T-helper 1 cell treated with Interleukin-12 subunit alpha and Interleukin-12 subunit beta and Interleukin-4 antibody, amounts not matched to agents 30 μg/mL and 1 μg/mL, for 36 hours (primary cell): ENCODE measurements at regions not wholly inside any gene's neighbourhood (a gene's known extent, or its start where the extent isn't known, plus 50 kb on each side); places are given as distances from the start of the nearest gene placed in this dataset.

Experiments used
- H3K27ac Mint-ChIP-seq: one replicate; pipeline ENCODE4 v1.8.0; 2021; ENCODE audit warnings: mild to moderate bottlenecking, mixed read lengths
- H3K27me3 Mint-ChIP-seq: one replicate; pipeline ENCODE4 v1.8.0; 2021; ENCODE audit warnings: low read depth, mixed read lengths
- H3K36me3 Mint-ChIP-seq: one replicate; pipeline ENCODE4 v1.8.0; 2021; ENCODE audit warnings: low read depth, mixed read lengths
- H3K4me1 Mint-ChIP-seq: one replicate; pipeline ENCODE4 v1.8.0; 2021; ENCODE audit warnings: low read depth, mixed read lengths
- H3K4me3 Mint-ChIP-seq: one replicate; pipeline ENCODE4 v1.8.0; 2021; ENCODE audit warnings: mild to moderate bottlenecking, moderate library complexity, mixed read lengths
- H3K9me3 Mint-ChIP-seq: one replicate; pipeline ENCODE4 v1.8.0; 2021; ENCODE audit warnings: mixed read lengths

- Mint-ChIP-seq H3K4me1 (no peaks in the 10 kb centered on the region), H3K36me3 (no peaks in the 10 kb centered on the region), H3K27me3 (no peaks in the 10 kb centered on the region), H3K27ac (no peak overlapping the region), H3K9me3 (peaks cover 17% of the 10 kb centered on the region), H3K4me3 (no peak overlapping the region)
Measured at GRCh38 chr18:29307982-29308381, 1131.1 kb upstream of the CDH2 start.

- no peak overlapping the region for H3K4me3 Mint-ChIP-seq
- H3K9me3 Mint-ChIP-seq: peaks cover 20% of the 10 kb centered on the region
- H3K36me3 Mint-ChIP-seq: no peaks in the 10 kb centered on the region
- no peaks in the 10 kb centered on the region for H3K27me3 Mint-ChIP-seq
- no peak overlapping the region for H3K27ac Mint-ChIP-seq
- H3K4me1 Mint-ChIP-seq: no peaks in the 10 kb centered on the region
Measured at GRCh38 chr18:29307231-29307630, 1130.3 kb upstream of the CDH2 start.

GRCh38 chr18:29305516-29305915 is 1128.6 kb upstream of the CDH2 start:
- no peaks in the 10 kb centered on the region for H3K4me1 Mint-ChIP-seq
- H3K27ac Mint-ChIP-seq: no peak overlapping the region
- H3K4me3 Mint-ChIP-seq: no peak overlapping the region
- H3K36me3 Mint-ChIP-seq: no peaks in the 10 kb centered on the region
- H3K27me3 Mint-ChIP-seq: no peaks in the 10 kb centered on the region
- peaks cover 13% of the 10 kb centered on the region for H3K9me3 Mint-ChIP-seq

GRCh38 chr18:29301048-29301447 is 1124.1 kb upstream of the CDH2 start:
- Mint-ChIP-seq H3K36me3 (no peaks in the 10 kb centered on the region), H3K27ac (no peak overlapping the region), H3K27me3 (no peaks in the 10 kb centered on the region), H3K9me3 (peaks cover 29% of the 10 kb centered on the region), H3K4me1 (no peaks in the 10 kb centered on the region), H3K4me3 (no peak overlapping the region)

GRCh38 chr18:29285471-29285870 is 1108.5 kb upstream of the CDH2 start:
- no peaks in the 10 kb centered on the region for H3K36me3 Mint-ChIP-seq
- H3K4me1 Mint-ChIP-seq: no peaks in the 10 kb centered on the region
- peaks cover 36% of the 10 kb centered on the region for H3K9me3 Mint-ChIP-seq
- no peak overlapping the region for H3K27ac Mint-ChIP-seq
- no peak overlapping the region for H3K4me3 Mint-ChIP-seq
- no peaks in the 10 kb centered on the region for H3K27me3 Mint-ChIP-seq

- H3K4me3 Mint-ChIP-seq: no peak overlapping the region
- peaks cover 11% of the 10 kb centered on the region for H3K9me3 Mint-ChIP-seq
- H3K27ac Mint-ChIP-seq: no peak overlapping the region
- H3K27me3 Mint-ChIP-seq: no peaks in the 10 kb centered on the region
- H3K36me3 Mint-ChIP-seq: no peaks in the 10 kb centered on the region
- H3K4me1 Mint-ChIP-seq: no peaks in the 10 kb centered on the region
Measured at GRCh38 chr18:29271501-29271900, 1094.6 kb upstream of the CDH2 start.

- Mint-ChIP-seq H3K9me3 (peaks cover 8% of the 10 kb centered on the region), H3K4me3 (no peak overlapping the region), H3K27me3 (no peaks in the 10 kb centered on the region), H3K36me3 (no peaks in the 10 kb centered on the region), H3K27ac (no peak overlapping the region), H3K4me1 (no peaks in the 10 kb centered on the region)
Measured at GRCh38 chr18:29259838-29260237, 1082.9 kb upstream of the CDH2 start.

- peaks cover 8% of the 10 kb centered on the region for H3K9me3 Mint-ChIP-seq
- no peak overlapping the region for H3K4me3 Mint-ChIP-seq
- no peak overlapping the region for H3K27ac Mint-ChIP-seq
- no peaks in the 10 kb centered on the region for H3K36me3 Mint-ChIP-seq
- no peaks in the 10 kb centered on the region for H3K4me1 Mint-ChIP-seq
- H3K27me3 Mint-ChIP-seq: no peaks in the 10 kb centered on the region
Measured at GRCh38 chr18:29254123-29254522, 1077.2 kb upstream of the CDH2 start.

GRCh38 chr18:29251681-29252080 is 1074.8 kb upstream of the CDH2 start:
- H3K4me1 Mint-ChIP-seq: no peaks in the 10 kb centered on the region
- no peaks in the 10 kb centered on the region for H3K36me3 Mint-ChIP-seq
- H3K4me3 Mint-ChIP-seq: no peak overlapping the region
- no peaks in the 10 kb centered on the region for H3K27me3 Mint-ChIP-seq
- H3K27ac Mint-ChIP-seq: no peak overlapping the region
- H3K9me3 Mint-ChIP-seq: peaks cover 10% of the 10 kb centered on the region

GRCh38 chr18:29250843-29251242 is 1073.9 kb upstream of the CDH2 start:
- Mint-ChIP-seq H3K27me3 (no peaks in the 10 kb centered on the region), H3K4me3 (no peak overlapping the region), H3K4me1 (no peaks in the 10 kb centered on the region), H3K36me3 (no peaks in the 10 kb centered on the region), H3K9me3 (peaks cover 5% of the 10 kb centered on the region), H3K27ac (no peak overlapping the region)

- no peaks in the 10 kb centered on the region for H3K4me1 Mint-ChIP-seq
- H3K36me3 Mint-ChIP-seq: no peaks in the 10 kb centered on the region
Measured at GRCh38 chr18:29250259-29250658, 1073.3 kb upstream of the CDH2 start.

GRCh38 chr18:29248805-29249204 is 1071.9 kb upstream of the CDH2 start:
- Mint-ChIP-seq H3K9me3 (peaks cover 5% of the 10 kb centered on the region), H3K27ac (no peak overlapping the region), H3K4me1 (no peaks in the 10 kb centered on the region), H3K27me3 (no peaks in the 10 kb centered on the region), H3K36me3 (no peaks in the 10 kb centered on the region), H3K4me3 (no peak overlapping the region)

More at GRCh38 chr18:29250259-29250658, 1073.3 kb upstream of the CDH2 start:
- peaks cover 5% of the 10 kb centered on the region for H3K9me3 Mint-ChIP-seq
- H3K4me3 Mint-ChIP-seq: no peak overlapping the region
- H3K27me3 Mint-ChIP-seq: no peaks in the 10 kb centered on the region
- H3K27ac Mint-ChIP-seq: no peak overlapping the region

- no peak overlapping the region for H3K4me3 Mint-ChIP-seq
- no peak overlapping the region for H3K27ac Mint-ChIP-seq
- no peaks in the 10 kb centered on the region for H3K27me3 Mint-ChIP-seq
- peaks cover 16% of the 10 kb centered on the region for H3K9me3 Mint-ChIP-seq
- no peaks in the 10 kb centered on the region for H3K36me3 Mint-ChIP-seq
- H3K4me1 Mint-ChIP-seq: no peaks in the 10 kb centered on the region
Measured at GRCh38 chr18:29241199-29241598, 1064.3 kb upstream of the CDH2 start.

GRCh38 chr18:29234751-29235150 is 1057.8 kb upstream of the CDH2 start:
- no peaks in the 10 kb centered on the region for H3K36me3 Mint-ChIP-seq

GRCh38 chr18:29226213-29226612 is 1049.3 kb upstream of the CDH2 start:
- no peak overlapping the region for H3K4me3 Mint-ChIP-seq
- H3K36me3 Mint-ChIP-seq: no peaks in the 10 kb centered on the region
- peaks cover 18% of the 10 kb centered on the region for H3K9me3 Mint-ChIP-seq
- no peaks in the 10 kb centered on the region for H3K4me1 Mint-ChIP-seq
- no peaks in the 10 kb centered on the region for H3K27me3 Mint-ChIP-seq
- no peak overlapping the region for H3K27ac Mint-ChIP-seq

More at GRCh38 chr18:29234751-29235150, 1057.8 kb upstream of the CDH2 start:
- H3K4me1 Mint-ChIP-seq: no peaks in the 10 kb centered on the region
- H3K9me3 Mint-ChIP-seq: peaks cover 30% of the 10 kb centered on the region
- H3K4me3 Mint-ChIP-seq: no peak overlapping the region
- no peak overlapping the region for H3K27ac Mint-ChIP-seq
- H3K27me3 Mint-ChIP-seq: no peaks in the 10 kb centered on the region

GRCh38 chr18:29225351-29225750 is 1048.4 kb upstream of the CDH2 start:
- Mint-ChIP-seq H3K27me3 (no peaks in the 10 kb centered on the region), H3K4me3 (no peak overlapping the region), H3K9me3 (peaks cover 13% of the 10 kb centered on the region), H3K4me1 (no peaks in the 10 kb centered on the region), H3K27ac (no peak overlapping the region), H3K36me3 (no peaks in the 10 kb centered on the region)
